ENCODE measurements at regions not wholly inside any gene's neighbourhood (a gene's known extent, or its start where the extent isn't known, plus 50 kb on each side); places are given as distances from the start of the nearest gene placed in this dataset.

DNA sequence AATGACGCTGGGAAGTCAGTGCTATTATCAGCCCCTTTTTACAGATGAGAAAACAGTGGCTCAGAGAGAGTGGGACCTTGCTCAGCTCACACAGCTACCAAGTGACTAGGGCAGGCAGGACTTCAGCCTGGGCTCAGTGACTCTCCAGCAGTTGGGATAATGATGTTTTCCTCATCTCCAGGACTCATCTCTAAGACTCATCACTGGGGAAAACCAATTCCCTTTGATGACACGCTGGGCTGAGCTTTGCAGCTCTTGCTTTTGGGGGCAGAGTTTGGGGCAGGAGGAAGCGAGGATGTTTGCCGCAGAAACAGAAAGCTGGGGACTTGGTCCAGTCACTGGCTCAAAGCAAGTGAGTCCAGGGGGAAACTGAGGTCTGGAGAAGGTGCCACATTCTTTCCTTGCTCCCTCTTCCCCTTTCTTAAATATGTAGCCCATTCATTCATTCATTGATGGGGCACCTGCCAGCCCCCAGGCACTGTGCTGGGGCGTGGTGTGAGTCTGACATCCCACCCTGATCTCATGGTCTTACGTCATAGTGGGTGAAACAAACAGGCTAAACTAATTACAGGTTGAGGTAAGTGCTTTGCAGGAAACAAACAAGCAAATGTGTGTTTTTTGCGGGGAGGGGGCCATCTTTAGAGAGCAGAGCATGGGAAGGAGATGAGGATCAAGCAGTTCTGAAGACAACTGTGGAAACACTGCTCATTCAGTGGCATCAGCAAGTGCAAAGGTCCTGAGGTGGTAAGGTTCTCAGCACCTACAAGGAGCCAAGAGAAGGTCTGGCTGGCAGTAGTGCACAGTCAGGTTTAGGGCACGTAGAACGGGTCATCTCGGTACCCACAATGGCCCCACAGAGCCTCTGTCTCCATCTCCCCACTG lies 74.4 kb upstream of the PMEPA1 start:
- Histone ChIP-seq H3K9me3 (no peaks in the 10 kb centered on the region), H3K27me3 (peaks cover 0 to 18% (median 0%) of the 10 kb centered on the region in 4 donors), H3K27ac (no peak overlapping the region), H3K36me3 (no peaks in the 10 kb centered on the region), H3K4me3 (no peak overlapping the region), H3K4me1 (no peaks in the 10 kb centered on the region)
- TF ChIP-seq, protein P1, sequence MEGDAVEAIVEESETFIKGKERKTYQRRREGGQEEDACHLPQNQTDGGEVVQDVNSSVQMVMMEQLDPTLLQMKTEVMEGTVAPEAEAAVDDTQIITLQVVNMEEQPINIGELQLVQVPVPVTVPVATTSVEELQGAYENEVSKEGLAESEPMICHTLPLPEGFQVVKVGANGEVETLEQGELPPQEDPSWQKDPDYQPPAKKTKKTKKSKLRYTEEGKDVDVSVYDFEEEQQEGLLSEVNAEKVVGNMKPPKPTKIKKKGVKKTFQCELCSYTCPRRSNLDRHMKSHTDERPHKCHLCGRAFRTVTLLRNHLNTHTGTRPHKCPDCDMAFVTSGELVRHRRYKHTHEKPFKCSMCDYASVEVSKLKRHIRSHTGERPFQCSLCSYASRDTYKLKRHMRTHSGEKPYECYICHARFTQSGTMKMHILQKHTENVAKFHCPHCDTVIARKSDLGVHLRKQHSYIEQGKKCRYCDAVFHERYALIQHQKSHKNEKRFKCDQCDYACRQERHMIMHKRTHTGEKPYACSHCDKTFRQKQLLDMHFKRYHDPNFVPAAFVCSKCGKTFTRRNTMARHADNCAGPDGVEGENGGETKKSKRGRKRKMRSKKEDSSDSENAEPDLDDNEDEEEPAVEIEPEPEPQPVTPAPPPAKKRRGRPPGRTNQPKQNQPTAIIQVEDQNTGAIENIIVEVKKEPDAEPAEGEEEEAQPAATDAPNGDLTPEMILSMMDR (IDR thresholded peaks at IDR 0.05): no peak
- no peak for TF ChIP-seq POLR2A (IDR thresholded peaks at IDR 0.05)
- intact Hi-C loops (cut with DNase I): no loop called here
- WGBS, 2 donors: 85 to 86% methylated on average over 8 to 9 of the region's 10 CpGs
- no peak for DNase-seq

DNA sequence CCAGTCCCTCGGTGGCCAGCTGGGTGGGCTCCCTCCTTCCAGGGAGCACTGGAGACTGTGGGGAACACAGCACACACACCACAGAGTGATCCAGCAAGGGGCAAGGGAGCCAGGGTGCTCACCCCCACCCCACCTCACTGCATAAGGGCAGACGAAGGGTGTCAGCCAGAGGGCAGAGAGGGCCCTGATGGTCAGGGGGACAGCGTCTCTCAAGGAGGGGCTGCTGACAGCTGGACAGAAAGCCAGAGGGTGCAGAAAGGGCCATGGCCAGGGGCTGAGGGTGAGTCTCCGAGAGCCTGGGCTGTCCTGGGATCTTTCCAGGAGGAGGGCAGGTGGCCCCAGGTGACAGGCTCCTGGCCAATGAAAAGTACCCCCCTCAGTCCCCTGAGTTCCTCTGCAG lies 73.4 kb upstream of the PMEPA1 start:
- H3K36me3 ChIP-seq: no peaks in the 10 kb centered on the region
- no peaks in the 10 kb centered on the region for H3K4me1 ChIP-seq
- 58 to 80% methylated on average over 2 to 3 of the region's 4 CpGs for WGBS, 2 donors
- H3K27me3 ChIP-seq: peaks cover 0 to 23% (median 0%) of the 10 kb centered on the region in 4 donors
- H3K27ac ChIP-seq: no peak overlapping the region
- TF ChIP-seq, protein P1 (IDR thresholded peaks at IDR 0.05): no peak
- TF ChIP-seq POLR2A (IDR thresholded peaks at IDR 0.05): no peak
- intact Hi-C loops (cut with DNase I): no loop called here
- DNase-seq: no peak
- no peak overlapping the region for H3K4me3 ChIP-seq
- H3K9me3 ChIP-seq: no peaks in the 10 kb centered on the region

DNA sequence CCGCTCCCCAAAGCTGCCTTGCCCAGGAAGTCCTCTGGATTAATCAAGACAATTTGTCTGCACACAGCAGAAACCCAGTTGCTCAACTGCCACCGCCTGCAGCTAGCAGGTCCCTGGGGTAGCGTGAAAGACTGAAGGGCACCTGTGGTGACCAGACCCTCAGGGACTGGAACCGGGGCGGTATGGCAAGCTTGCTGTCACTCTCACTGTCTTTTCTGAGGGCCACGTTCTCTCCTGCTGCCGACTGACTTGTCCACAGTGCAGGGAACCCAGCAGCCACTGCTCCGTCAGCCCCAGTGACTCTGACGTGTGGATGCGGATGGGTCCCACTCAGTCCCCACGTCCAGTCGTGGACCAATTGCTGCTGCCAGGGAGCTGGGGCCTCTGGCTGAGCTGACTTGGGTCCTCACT lies 72.8 kb upstream of the PMEPA1 start:
- intact Hi-C loops (cut with DNase I): no loop called here
- H3K4me1 ChIP-seq: no peaks in the 10 kb centered on the region
- TF ChIP-seq, protein P1 (IDR thresholded peaks at IDR 0.05): no peak
- no peak for TF ChIP-seq POLR2A (IDR thresholded peaks at IDR 0.05)
- H3K9me3 ChIP-seq: no peaks in the 10 kb centered on the region
- no peak overlapping the region for H3K4me3 ChIP-seq
- 66 to 68% methylated on average over 6 to 10 of the region's 12 CpGs for WGBS, 2 donors
- H3K36me3 ChIP-seq: no peaks in the 10 kb centered on the region
- peaks cover 0 to 23% (median 0%) of the 10 kb centered on the region in 4 donors for H3K27me3 ChIP-seq
- DNase-seq: no peak
- no peak overlapping the region for H3K27ac ChIP-seq

DNA sequence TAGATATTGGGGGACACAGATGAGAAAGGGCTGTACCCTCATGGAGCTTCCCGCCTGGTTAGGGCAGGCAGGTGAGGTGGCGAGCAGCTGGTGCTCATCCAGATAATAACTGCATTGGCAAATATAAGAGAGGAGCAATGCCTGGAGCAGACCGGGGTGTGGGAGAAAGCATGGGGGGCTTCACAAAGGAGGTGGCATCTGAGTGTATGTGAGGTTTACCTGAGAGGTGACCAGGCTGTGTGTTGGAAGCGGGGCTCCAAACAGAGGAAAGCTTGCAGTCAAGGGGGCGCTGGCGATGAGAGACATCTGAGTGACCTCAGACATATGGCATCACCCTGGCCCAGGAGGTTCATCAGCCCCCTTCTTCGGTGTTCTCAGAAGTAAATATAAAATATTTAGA lies 72.1 kb upstream of the PMEPA1 start:
- intact Hi-C loops (cut with DNase I): no loop called here
- Histone ChIP-seq H3K27me3 (peaks cover 0 to 23% (median 0%) of the 10 kb centered on the region in 4 donors), H3K4me1 (no peaks in the 10 kb centered on the region), H3K27ac (no peak overlapping the region), H3K9me3 (no peaks in the 10 kb centered on the region), H3K36me3 (no peaks in the 10 kb centered on the region), H3K4me3 (no peak overlapping the region)
- no peak for TF ChIP-seq POLR2A (IDR thresholded peaks at IDR 0.05)
- TF ChIP-seq, protein P1 (IDR thresholded peaks at IDR 0.05): no peak
- 84 to 87% methylated on average over 6 to 7 of the region's 7 CpGs for WGBS, 2 donors
- DNase-seq: no peak

DNA sequence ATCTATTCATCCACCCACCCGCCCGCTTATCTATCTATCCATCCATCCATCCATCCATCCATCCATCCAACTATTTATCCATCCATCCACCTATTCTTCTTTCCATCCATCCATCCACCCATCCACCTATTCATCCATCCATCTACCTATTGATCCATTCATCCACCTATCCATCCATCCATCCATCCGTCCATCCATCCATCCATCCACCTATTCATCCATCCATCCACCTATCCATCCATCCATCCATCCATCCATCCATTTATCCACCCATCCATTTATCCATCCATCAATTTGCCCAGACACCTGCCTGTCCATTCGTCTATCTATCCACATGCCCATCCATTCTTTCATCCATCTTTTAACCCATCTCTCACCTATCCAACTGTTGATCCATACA lies 71.1 kb upstream of the PMEPA1 start:
- peaks cover 0 to 23% (median 0%) of the 10 kb centered on the region in 4 donors for H3K27me3 ChIP-seq
- no peaks in the 10 kb centered on the region for H3K36me3 ChIP-seq
- no peak for DNase-seq
- WGBS, 2 donors: 83 to 85% methylated on average over 4 of the region's 4 CpGs
- no peaks in the 10 kb centered on the region for H3K4me1 ChIP-seq
- no peak for TF ChIP-seq POLR2A (IDR thresholded peaks at IDR 0.05)
- TF ChIP-seq, protein P1 (IDR thresholded peaks at IDR 0.05): no peak
- no peak overlapping the region for H3K27ac ChIP-seq
- intact Hi-C loops (cut with DNase I): no loop called here
- no peaks in the 10 kb centered on the region for H3K9me3 ChIP-seq
- no peak overlapping the region for H3K4me3 ChIP-seq

Measured in esophagus squamous epithelium (tissue), 5 donors.